HEK293 (cell line): ENCODE measurements at regions not wholly inside any gene's neighbourhood (a gene's known extent, or its start where the extent isn't known, plus 50 kb on each side); places are given as distances from the start of the nearest gene placed in this dataset.

Experiments
- CTCF ChIA-PET: fragments of 350-600 bp; formaldehyde crosslinking; extraction: SDS; loops from one replicate; lab custom pipeline; 2021; ENCODE audit warnings: antibody characterized with exemption; lab: Yijun Ruan, JAX
- POLR2A ChIA-PET: fragments of 300-600 bp; formaldehyde crosslinking; extraction: SDS; loops from one replicate; lab custom pipeline; 2020; ENCODE audit warnings: antibody characterized with exemption, inconsistent platforms; lab: Yijun Ruan, JAX
- H3K27ac ChIP-seq: fragments of 200-500 bp; sonication (Bioruptor generic); 2 replicates; pipeline ENCODE4 v1.5.1; 2014; ENCODE audit warnings: low read depth, low read length, control low read depth, inconsistent platforms; ENCODE audit errors: extremely low read depth
- H3K36me3 ChIP-seq, 2 experiments: fragments of 200-500 bp in 1 of 2; sonication (Bioruptor generic) in 1 of 2; 1 replicate in 1 of 2; 2 replicates in 1 of 2; pipeline ENCODE4 v1.5.1; 2014 to 2017; ENCODE audit warnings: inconsistent platforms in 2 of 2, low read length in 2 of 2; ENCODE audit not compliant: control insufficient read depth in 2 of 2, insufficient read depth in 1 of 2
- H3K4me1 ChIP-seq: fragments of 200-500 bp; sonication (Bioruptor generic); 2 replicates; pipeline ENCODE4 v1.5.1; 2014; ENCODE audit warnings: mild to moderate bottlenecking, low read length, inconsistent platforms; ENCODE audit not compliant: control insufficient read depth, insufficient read depth
- H3K4me3 ChIP-seq: 2 replicates; pipeline ENCODE4 v1.5.1; 2011; ENCODE audit warnings: low read depth, mild to moderate bottlenecking, control low read depth, low read length, moderate library complexity
- H3K9me3 ChIP-seq: fragments of 200-500 bp; sonication (Bioruptor generic); 2 replicates; pipeline ENCODE4 v1.5.1; 2014; ENCODE audit warnings: low read depth, low read length, inconsistent platforms; ENCODE audit not compliant: control insufficient read depth, insufficient read depth
- ZFP3 ChIP-seq: fragments of 450-650 bp; formaldehyde crosslinking; IDR thresholded peaks from 2 replicates; pipeline ENCODE4 v1.5.1; 2016; ENCODE audit warnings: low read depth, missing biosample characterization, missing genetic modification characterization
- ZFP69B ChIP-seq: fragments of 450-650 bp; formaldehyde crosslinking; IDR thresholded peaks from 2 replicates; pipeline ENCODE4 v1.5.1; 2016; ENCODE audit warnings: missing biosample characterization, missing genetic modification characterization
- ZNF132 ChIP-seq: fragments of 450-650 bp; formaldehyde crosslinking; IDR thresholded peaks from 2 replicates; pipeline ENCODE4 v1.5.1; 2017; ENCODE audit warnings: missing biosample characterization, missing genetic modification characterization, borderline replicate concordance
- ZNF140 ChIP-seq: fragments of 450-650 bp; formaldehyde crosslinking; IDR thresholded peaks from 2 replicates; pipeline ENCODE4 v1.5.1; 2016; ENCODE audit warnings: missing biosample characterization, missing genetic modification characterization
- ZNF169 ChIP-seq: fragments of 450-650 bp; formaldehyde crosslinking; IDR thresholded peaks from 2 replicates; pipeline ENCODE4 v1.5.1; 2016; ENCODE audit warnings: missing biosample characterization, missing genetic modification characterization
- ZNF292 ChIP-seq: fragments of 450-650 bp; formaldehyde crosslinking; IDR thresholded peaks from 2 replicates; pipeline ENCODE4 v1.5.1; 2016; ENCODE audit warnings: low read depth, missing biosample characterization, missing genetic modification characterization, borderline replicate concordance
- ZNF350 ChIP-seq: fragments of 450-650 bp; formaldehyde crosslinking; IDR thresholded peaks from 2 replicates; pipeline ENCODE4 v1.5.0; 2017; ENCODE audit warnings: missing biosample characterization, mild to moderate bottlenecking, missing genetic modification characterization
- ZNF473 ChIP-seq: fragments of 450-650 bp; formaldehyde crosslinking; IDR thresholded peaks from 2 replicates; pipeline ENCODE4 v1.5.1; 2017; ENCODE audit warnings: missing biosample characterization, missing genetic modification characterization
- ZNF48 ChIP-seq: fragments of 450-650 bp; formaldehyde crosslinking; IDR thresholded peaks from 2 replicates; pipeline ENCODE4 v1.5.1; 2016; ENCODE audit warnings: missing biosample characterization, missing genetic modification characterization
- ZNF529 ChIP-seq: fragments of 450-650 bp; formaldehyde crosslinking; IDR thresholded peaks from 2 replicates; pipeline ENCODE4 v1.5.1; 2017; ENCODE audit warnings: missing genetic modification characterization, missing biosample characterization; ENCODE audit not compliant: insufficient replicate concordance
- ZNF654 ChIP-seq: fragments of 450-650 bp; formaldehyde crosslinking; IDR thresholded peaks from 2 replicates; pipeline ENCODE4 v1.5.1; 2016; ENCODE audit warnings: low read depth, missing biosample characterization, missing genetic modification characterization
- TF ChIP-seq, protein P1 (sequence below): fragments of 450-650 bp; formaldehyde crosslinking; IDR thresholded peaks from 2 replicates; pipeline ENCODE4 v1.5.1; 2016; ENCODE audit warnings: missing biosample characterization, missing genetic modification characterization
- TF ChIP-seq, protein P2 (sequence below): fragments of 450-650 bp; formaldehyde crosslinking; IDR thresholded peaks from 2 replicates; pipeline ENCODE4 v1.5.1; 2016; ENCODE audit warnings: missing biosample characterization, missing genetic modification characterization
- TF ChIP-seq, protein P3 (sequence below): fragments of 450-650 bp; formaldehyde crosslinking; IDR thresholded peaks from 2 replicates; pipeline ENCODE4 v1.5.1; 2017; ENCODE audit warnings: missing biosample characterization, missing genetic modification characterization
- TF ChIP-seq, protein P4 (sequence below): fragments of 450-650 bp; formaldehyde crosslinking; IDR thresholded peaks from 2 replicates; pipeline ENCODE4 v1.5.1; 2016; ENCODE audit warnings: missing biosample characterization, missing genetic modification characterization

DNA sequence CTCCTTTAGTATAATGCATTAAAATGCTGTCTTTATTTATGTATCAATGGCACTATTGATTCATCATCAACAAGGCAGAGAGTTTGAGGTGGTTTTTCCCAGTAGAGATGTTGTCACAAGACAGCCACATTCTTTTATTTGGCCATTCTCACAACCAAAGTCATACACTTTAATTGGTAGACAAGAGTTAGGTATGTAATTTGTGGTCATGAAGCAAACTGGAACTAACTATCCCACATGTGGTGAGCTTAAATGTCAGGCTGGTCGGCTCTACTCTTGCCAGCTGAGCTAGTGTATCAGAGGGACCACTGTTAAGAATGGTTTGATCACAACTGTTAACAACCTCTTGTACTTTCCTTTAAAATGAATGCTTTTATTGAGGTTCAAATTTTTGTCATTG lies 714.6 kb downstream of the CD109 start (continued):
- TF ChIP-seq, protein P1, sequence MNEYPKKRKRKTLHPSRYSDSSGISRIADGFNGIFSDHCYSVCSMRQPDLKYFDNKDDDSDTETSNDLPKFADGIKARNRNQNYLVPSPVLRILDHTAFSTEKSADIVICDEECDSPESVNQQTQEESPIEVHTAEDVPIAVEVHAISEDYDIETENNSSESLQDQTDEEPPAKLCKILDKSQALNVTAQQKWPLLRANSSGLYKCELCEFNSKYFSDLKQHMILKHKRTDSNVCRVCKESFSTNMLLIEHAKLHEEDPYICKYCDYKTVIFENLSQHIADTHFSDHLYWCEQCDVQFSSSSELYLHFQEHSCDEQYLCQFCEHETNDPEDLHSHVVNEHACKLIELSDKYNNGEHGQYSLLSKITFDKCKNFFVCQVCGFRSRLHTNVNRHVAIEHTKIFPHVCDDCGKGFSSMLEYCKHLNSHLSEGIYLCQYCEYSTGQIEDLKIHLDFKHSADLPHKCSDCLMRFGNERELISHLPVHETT (tag by site-specific recombination) = no peak
- TF ChIP-seq, protein P2, sequence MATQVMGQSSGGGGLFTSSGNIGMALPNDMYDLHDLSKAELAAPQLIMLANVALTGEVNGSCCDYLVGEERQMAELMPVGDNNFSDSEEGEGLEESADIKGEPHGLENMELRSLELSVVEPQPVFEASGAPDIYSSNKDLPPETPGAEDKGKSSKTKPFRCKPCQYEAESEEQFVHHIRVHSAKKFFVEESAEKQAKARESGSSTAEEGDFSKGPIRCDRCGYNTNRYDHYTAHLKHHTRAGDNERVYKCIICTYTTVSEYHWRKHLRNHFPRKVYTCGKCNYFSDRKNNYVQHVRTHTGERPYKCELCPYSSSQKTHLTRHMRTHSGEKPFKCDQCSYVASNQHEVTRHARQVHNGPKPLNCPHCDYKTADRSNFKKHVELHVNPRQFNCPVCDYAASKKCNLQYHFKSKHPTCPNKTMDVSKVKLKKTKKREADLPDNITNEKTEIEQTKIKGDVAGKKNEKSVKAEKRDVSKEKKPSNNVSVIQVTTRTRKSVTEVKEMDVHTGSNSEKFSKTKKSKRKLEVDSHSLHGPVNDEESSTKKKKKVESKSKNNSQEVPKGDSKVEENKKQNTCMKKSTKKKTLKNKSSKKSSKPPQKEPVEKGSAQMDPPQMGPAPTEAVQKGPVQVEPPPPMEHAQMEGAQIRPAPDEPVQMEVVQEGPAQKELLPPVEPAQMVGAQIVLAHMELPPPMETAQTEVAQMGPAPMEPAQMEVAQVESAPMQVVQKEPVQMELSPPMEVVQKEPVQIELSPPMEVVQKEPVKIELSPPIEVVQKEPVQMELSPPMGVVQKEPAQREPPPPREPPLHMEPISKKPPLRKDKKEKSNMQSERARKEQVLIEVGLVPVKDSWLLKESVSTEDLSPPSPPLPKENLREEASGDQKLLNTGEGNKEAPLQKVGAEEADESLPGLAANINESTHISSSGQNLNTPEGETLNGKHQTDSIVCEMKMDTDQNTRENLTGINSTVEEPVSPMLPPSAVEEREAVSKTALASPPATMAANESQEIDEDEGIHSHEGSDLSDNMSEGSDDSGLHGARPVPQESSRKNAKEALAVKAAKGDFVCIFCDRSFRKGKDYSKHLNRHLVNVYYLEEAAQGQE = no peak
- TF ChIP-seq, protein P3, sequence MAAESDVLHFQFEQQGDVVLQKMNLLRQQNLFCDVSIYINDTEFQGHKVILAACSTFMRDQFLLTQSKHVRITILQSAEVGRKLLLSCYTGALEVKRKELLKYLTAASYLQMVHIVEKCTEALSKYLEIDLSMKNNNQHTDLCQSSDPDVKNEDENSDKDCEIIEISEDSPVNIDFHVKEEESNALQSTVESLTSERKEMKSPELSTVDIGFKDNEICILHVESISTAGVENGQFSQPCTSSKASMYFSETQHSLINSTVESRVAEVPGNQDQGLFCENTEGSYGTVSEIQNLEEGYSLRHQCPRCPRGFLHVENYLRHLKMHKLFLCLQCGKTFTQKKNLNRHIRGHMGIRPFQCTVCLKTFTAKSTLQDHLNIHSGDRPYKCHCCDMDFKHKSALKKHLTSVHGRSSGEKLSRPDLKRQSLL (tag by site-specific recombination) = no peak
- TF ChIP-seq ZNF473 (no peak), ZFP3 (tag by site-specific recombination) (no peak), ZNF529 (tag by site-specific recombination) (no peak)

DNA sequence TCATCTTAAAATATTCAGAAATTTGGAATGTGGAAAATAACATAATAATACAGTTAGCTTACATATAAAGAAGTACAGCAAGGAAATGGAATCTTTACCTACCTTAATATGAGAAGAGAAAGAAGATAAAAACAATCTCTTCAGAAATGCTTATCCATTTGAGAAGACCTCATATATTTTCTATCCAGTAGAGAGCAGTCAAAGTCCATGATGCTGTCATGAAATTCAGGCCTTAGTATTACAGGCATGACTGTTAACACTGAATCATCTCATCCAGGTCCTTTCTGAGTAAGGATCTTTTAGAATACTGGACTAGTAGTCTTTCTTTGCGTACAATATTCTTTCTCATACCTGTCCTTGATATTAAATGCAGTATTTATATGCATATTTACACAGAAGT lies 713.4 kb downstream of the CD109 start:
- no peak overlapping the region for H3K27ac ChIP-seq
- no peaks in the 10 kb centered on the region for H3K9me3 ChIP-seq
- no peaks in the 10 kb centered on the region for H3K4me1 ChIP-seq
- no peak for TF ChIP-seq ZNF350 (tag by site-specific recombination)
- TF ChIP-seq ZNF292 (tag by site-specific recombination) = no peak
- TF ChIP-seq ZNF654 (tag by site-specific recombination) = peak; percentile 20; the same call in 1 of the 2 replicates
- H3K36me3 ChIP-seq = no peaks in the 10 kb centered on the region
- ChIA-PET POLR2A (interaction anchor here (0.5 kb wide), 1 partner anchor 861 kb away, joined by 3 read pairs; no protein-coding TSS in a partner anchor), CTCF (interaction anchor here (0.6 to 1.8 kb wide), 3 partner anchors 11 to 794 kb away, joined by 3 to 5 read pairs (median 5); no protein-coding TSS in a partner anchor)
- H3K4me3 ChIP-seq = no peak overlapping the region

DNA sequence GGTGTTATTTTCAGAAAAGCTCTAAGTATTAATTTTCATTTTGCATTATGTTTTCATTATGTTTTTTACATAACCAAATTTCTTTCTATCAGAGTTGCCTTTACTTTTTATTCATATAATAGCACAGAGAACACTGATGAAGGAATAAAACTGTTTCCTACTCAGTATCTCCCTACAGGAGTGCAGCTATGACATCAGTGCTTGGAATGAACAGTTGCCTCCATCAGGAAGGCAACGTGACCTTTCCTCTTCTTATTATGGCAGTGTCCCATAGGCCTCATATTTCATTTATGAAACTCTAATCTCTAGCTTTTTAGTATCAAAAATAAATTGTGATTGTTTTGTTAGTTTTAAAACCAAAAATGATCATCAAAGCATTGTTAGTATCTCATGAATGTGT lies 712.8 kb downstream of the CD109 start:
- ChIA-PET POLR2A (interaction anchor here (0.5 kb wide), 1 partner anchor 860 kb away, joined by 3 read pairs; no protein-coding TSS in a partner anchor), CTCF (interaction anchor here (0.6 to 1.8 kb wide), 3 partner anchors 11 to 795 kb away, joined by 3 to 5 read pairs (median 5); no protein-coding TSS in a partner anchor)
- TF ChIP-seq, protein P4, sequence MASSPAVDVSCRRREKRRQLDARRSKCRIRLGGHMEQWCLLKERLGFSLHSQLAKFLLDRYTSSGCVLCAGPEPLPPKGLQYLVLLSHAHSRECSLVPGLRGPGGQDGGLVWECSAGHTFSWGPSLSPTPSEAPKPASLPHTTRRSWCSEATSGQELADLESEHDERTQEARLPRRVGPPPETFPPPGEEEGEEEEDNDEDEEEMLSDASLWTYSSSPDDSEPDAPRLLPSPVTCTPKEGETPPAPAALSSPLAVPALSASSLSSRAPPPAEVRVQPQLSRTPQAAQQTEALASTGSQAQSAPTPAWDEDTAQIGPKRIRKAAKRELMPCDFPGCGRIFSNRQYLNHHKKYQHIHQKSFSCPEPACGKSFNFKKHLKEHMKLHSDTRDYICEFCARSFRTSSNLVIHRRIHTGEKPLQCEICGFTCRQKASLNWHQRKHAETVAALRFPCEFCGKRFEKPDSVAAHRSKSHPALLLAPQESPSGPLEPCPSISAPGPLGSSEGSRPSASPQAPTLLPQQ (tag by site-specific recombination) = no peak
- TF ChIP-seq ZNF140 (no peak), ZNF132 (tag by site-specific recombination) (no peak), ZNF48 (no peak), ZFP69B (no peak), ZNF169 (tag by site-specific recombination) (no peak)
- no peaks in the 10 kb centered on the region for H3K4me1 ChIP-seq
- H3K27ac ChIP-seq = no peak overlapping the region
- H3K36me3 ChIP-seq = no peaks in the 10 kb centered on the region
- H3K4me3 ChIP-seq = no peak overlapping the region
- no peaks in the 10 kb centered on the region for H3K9me3 ChIP-seq
